ENCODE measurements at regions not wholly inside any gene's neighbourhood (a gene's known extent, or its start where the extent isn't known, plus 50 kb on each side); places are given as distances from the start of the nearest gene placed in this dataset.
"Not testable (repeated sequence)": the region's sequence is repeated elsewhere in the genome, so short reads cannot be mapped to it uniquely, and the experiment has no call there.

- no peak for DNase-seq (ENCODE audit: low read depth, low spot score)
These were observed 73.6 kb upstream of the SLC25A33 start for GRCh38 chr1:9465640-9466039.

GRCh38 chr1:9466780-9467758, 72.2 kb upstream of the SLC25A33 start:
- DNase-seq (ENCODE audit: low read depth, low spot score), result no peak

- DNase-seq (ENCODE audit: low read depth, low spot score), result not testable (repeated sequence)
These were observed 69.4 kb upstream of the SLC25A33 start for GRCh38 chr1:9469882-9470281.

- DNase-seq (ENCODE audit: low read depth, low spot score), result no peak
These were observed 67.6 kb upstream of the SLC25A33 start for GRCh38 chr1:9471679-9472078.

GRCh38 chr1:9472386-9473031, 66.8 kb upstream of the SLC25A33 start:
- no peak for DNase-seq (ENCODE audit: low read depth, low spot score)

- peak; percentile 81 for DNase-seq (ENCODE audit: low read depth, low spot score)
These were observed 66.0 kb upstream of the SLC25A33 start for GRCh38 chr1:9473032-9473807.

GRCh38 chr1:9475061-9475627, 64.1 kb upstream of the SLC25A33 start:
- DNase-seq (ENCODE audit: low read depth, low spot score), result no peak

GRCh38 chr1:9476790-9477463, 62.3 kb upstream of the SLC25A33 start:
- DNase-seq (ENCODE audit: low read depth, low spot score), result no peak

- no peak for DNase-seq (ENCODE audit: low read depth, low spot score)
These were observed 61.7 kb upstream of the SLC25A33 start for GRCh38 chr1:9477535-9477934.

GRCh38 chr1:9478021-9478420, 61.2 kb upstream of the SLC25A33 start:
- no peak for DNase-seq (ENCODE audit: low read depth, low spot score)

- DNase-seq (ENCODE audit: low read depth, low spot score), result no peak
These were observed 58.2 kb upstream of the SLC25A33 start for GRCh38 chr1:9481048-9481447.

- no peak for DNase-seq (ENCODE audit: low read depth, low spot score)
These were observed 56.9 kb upstream of the SLC25A33 start for GRCh38 chr1:9482403-9482802.

- DNase-seq (ENCODE audit: low read depth, low spot score), result no peak
These were observed 56.3 kb upstream of the SLC25A33 start for GRCh38 chr1:9482816-9483572.

GRCh38 chr1:9486466-9487140, 52.7 kb upstream of the SLC25A33 start:
- DNase-seq (ENCODE audit: low read depth, low spot score), result no peak
